ENCODE measurements at regions not wholly inside any gene's neighbourhood (a gene's known extent, or its start where the extent isn't known, plus 50 kb on each side); places are given as distances from the start of the nearest gene placed in this dataset.

DNA sequence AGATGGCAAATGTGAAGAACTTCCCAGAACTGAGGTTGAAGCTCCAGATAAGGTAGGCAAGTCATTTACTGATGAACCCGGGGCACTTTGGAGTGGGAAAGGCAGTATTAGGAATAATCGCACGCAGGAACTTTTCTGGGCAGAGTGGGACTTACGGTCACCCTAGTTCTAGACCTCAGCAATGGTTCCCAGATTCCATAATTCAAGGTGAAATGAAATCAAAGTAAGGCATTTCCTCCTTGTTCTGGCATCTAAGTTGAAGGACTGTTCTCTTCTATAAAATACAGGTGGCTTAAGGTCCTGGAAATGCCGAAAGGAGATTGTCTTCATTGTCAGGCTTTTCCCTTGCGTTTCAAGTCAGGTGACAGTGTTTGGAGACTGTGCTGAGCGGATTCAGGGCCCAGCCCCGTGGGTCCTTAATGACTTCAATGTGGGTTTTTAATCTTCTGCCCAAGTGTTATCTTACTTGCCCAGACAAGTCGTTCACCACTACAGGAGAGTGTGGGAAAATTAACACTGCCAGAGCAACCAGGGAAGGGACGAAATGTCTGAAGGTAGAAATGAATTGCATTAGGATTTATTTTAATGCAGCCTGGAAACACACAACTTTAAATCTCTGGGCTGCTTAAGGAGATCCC lies 52.1 kb upstream of the STOX2 start:
- DNase-seq (ENCODE audit: low read depth), result no peak

DNA sequence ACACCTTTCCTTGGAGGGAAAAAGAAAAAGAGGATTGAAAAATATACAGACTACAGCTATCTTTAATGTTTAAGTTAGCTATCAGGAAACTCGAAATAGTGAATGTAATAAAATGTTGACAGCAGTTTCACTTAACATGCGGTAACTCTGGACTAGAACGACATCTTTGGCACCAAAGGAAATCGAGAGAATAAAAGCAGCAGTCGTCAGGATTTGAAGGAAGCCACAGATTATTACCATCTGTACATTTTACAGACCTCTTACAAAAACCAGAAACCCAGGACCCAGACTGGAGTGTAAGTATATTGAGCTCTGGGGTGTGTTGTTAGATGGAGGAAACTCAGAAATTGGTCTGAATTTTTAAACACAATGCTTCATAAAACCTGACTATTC lies 51.6 kb upstream of the STOX2 start:
- DNase-seq (ENCODE audit: low read depth), result no peak
